ENCODE measurements at regions not wholly inside any gene's neighbourhood (a gene's known extent, or its start where the extent isn't known, plus 50 kb on each side); places are given as distances from the start of the nearest gene placed in this dataset.

DNA sequence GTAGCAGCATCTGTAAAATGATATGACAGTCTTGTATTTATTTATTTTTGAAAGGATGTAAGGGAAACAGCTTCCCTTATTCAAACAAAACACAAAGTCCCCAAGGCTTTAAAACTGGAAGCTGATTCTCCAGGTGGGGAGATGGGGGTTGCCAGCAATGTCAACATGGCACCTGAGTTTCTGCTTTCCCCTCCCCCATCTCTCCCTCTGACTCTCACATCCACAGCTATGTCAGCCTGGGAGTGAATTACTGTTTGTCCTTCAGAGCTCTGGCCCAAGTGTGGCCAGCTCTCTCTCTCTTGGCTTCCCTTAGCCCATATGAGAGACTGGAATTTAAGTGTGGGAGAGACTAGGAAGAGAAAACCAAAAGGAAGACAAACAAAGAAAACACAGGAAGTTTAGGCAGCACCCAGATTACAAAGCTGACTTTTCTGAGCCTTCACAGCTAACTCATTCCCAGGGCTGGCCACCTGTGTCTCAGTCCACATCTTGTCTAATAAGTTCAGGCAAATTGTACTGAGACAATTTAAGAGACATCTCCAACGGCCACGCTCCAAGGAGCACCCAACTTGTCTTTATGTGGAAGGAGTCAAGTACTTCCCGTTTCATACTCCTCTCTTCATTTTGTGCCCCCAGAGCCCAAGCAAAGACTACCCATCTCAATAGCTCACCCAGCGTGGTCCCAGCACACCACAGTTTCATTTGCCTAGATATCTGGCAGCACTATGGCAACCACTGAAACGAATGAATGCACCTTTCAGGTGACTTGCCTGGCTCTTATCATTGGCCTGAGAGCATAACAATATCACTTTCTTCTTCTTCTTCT, 69.2 kb downstream of the SOX9 start:
- TF ChIP-seq, protein P1, sequence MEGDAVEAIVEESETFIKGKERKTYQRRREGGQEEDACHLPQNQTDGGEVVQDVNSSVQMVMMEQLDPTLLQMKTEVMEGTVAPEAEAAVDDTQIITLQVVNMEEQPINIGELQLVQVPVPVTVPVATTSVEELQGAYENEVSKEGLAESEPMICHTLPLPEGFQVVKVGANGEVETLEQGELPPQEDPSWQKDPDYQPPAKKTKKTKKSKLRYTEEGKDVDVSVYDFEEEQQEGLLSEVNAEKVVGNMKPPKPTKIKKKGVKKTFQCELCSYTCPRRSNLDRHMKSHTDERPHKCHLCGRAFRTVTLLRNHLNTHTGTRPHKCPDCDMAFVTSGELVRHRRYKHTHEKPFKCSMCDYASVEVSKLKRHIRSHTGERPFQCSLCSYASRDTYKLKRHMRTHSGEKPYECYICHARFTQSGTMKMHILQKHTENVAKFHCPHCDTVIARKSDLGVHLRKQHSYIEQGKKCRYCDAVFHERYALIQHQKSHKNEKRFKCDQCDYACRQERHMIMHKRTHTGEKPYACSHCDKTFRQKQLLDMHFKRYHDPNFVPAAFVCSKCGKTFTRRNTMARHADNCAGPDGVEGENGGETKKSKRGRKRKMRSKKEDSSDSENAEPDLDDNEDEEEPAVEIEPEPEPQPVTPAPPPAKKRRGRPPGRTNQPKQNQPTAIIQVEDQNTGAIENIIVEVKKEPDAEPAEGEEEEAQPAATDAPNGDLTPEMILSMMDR (IDR thresholded peaks at IDR 0.05) = no peak
- TF ChIP-seq POLR2AphosphoS5 (IDR thresholded peaks at IDR 0.05; ENCODE audit: insufficient read depth in 1 of 2, low read depth in 1 of 2) (no peak), POLR2A (IDR thresholded peaks at IDR 0.05) (no peak)

Data from vagina (tissue), 2 donors.